Fibroblast of pulmonary artery (primary cell): ENCODE measurements at regions not wholly inside any gene's neighbourhood (a gene's known extent, or its start where the extent isn't known, plus 50 kb on each side); places are given as distances from the start of the nearest gene placed in this dataset.

Source experiments
- DNase-seq: peaks from one replicate; pipeline ENCODE4 v3.0.0-alpha.2; 2010; ENCODE audit warnings: low read depth
- H3K4me3 ChIP-seq: replicated peaks from 2 replicates; pipeline ENCODE4 v1.5.1; 2011; ENCODE audit warnings: low read depth, mild to moderate bottlenecking, control low read depth, low read length, moderate library complexity
- TF ChIP-seq, protein P1 (sequence below): IDR thresholded peaks from 2 replicates; pipeline ENCODE4 v1.5.1; 2011; ENCODE audit warnings: mild to moderate bottlenecking, control low read depth, low read length, inconsistent platforms; ENCODE audit errors: missing control alignments

DNA sequence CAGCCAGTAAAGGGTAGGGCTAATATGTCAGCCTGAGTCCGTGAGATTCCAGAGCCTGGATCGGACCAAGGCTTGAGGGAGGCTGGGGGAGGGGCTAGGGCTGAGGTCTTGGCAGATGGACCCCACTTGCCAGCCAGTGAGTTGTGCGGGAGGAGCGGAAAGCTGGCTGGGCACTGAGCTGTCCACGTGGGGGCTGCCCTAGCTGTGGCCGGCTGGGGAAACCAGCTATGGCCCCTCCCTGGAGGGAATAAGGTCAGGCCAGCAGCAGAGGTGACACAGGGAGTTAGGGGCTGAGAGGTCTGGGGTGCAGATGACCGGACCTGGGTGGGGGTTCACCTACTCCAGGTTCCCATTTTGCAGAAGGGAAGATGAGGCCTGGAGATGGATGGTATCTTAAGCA, 77.3 kb downstream of the UNCX start:
- no peak overlapping the region for H3K4me3 ChIP-seq
- no peak for DNase-seq
- TF ChIP-seq, protein P1, sequence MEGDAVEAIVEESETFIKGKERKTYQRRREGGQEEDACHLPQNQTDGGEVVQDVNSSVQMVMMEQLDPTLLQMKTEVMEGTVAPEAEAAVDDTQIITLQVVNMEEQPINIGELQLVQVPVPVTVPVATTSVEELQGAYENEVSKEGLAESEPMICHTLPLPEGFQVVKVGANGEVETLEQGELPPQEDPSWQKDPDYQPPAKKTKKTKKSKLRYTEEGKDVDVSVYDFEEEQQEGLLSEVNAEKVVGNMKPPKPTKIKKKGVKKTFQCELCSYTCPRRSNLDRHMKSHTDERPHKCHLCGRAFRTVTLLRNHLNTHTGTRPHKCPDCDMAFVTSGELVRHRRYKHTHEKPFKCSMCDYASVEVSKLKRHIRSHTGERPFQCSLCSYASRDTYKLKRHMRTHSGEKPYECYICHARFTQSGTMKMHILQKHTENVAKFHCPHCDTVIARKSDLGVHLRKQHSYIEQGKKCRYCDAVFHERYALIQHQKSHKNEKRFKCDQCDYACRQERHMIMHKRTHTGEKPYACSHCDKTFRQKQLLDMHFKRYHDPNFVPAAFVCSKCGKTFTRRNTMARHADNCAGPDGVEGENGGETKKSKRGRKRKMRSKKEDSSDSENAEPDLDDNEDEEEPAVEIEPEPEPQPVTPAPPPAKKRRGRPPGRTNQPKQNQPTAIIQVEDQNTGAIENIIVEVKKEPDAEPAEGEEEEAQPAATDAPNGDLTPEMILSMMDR = no peak

DNA sequence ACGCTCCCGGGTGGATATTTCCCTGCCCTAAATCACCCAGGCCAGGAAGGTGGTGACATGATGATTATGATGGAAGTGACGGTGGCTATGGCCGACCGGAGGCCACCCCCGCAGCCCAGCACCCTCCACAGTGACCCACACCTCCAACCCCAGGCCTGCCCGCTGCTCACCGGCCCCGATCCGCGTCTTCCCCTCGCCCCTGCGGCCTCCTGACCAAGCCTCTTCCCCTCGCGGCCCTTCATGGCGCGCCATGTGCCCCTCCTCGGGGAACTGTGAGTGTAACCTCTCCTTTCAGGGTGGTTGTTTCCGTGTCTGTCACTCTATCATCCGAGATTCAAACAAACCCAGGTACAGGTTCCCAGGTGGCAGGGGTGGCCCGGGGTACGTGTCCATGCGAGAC, 78.3 kb downstream of the UNCX start:
- TF ChIP-seq, protein P1 = no peak
- DNase-seq = no peak

DNA sequence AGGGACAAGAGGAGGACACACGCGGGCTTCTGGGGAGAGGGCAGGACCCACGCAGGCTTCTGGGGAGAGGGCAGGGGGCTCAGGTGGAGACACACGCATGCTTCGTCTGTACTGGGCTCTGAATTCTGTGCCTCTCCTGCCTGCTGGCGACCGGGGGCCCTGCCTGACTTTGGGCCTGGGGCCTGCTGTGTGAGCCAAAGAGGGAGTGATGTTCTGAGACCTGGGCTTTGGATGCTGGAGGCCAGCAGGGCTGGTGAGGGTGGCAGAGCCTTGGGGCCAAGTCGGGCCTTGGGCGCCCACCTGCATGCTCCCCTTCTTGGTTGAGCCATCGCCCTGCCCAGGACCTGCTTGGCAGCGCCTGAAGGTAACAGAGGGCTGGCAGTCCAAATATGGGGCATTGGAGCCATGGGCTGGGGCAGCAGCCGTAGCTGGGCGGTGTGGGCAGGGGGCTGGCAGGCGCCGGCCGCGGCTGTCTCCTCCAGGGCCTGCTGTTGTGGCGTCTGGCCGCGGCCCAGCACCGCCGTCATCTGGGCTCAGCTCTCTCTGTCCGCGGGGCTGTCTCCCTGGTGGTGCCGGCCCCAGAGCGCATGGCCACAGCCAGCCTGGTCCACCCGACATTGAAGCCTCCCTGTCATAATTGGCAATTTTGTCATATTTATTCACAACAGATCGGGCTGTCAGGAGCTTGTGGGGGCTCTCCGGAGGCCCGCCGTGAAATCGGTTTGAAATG, 78.9 kb downstream of the UNCX start:
- H3K4me3 ChIP-seq = no peak overlapping the region
- no peak for DNase-seq
- TF ChIP-seq, protein P1 = no peak

More for the DNA sequence above, 78.3 kb downstream of the UNCX start:
- no peak overlapping the region for H3K4me3 ChIP-seq

DNA sequence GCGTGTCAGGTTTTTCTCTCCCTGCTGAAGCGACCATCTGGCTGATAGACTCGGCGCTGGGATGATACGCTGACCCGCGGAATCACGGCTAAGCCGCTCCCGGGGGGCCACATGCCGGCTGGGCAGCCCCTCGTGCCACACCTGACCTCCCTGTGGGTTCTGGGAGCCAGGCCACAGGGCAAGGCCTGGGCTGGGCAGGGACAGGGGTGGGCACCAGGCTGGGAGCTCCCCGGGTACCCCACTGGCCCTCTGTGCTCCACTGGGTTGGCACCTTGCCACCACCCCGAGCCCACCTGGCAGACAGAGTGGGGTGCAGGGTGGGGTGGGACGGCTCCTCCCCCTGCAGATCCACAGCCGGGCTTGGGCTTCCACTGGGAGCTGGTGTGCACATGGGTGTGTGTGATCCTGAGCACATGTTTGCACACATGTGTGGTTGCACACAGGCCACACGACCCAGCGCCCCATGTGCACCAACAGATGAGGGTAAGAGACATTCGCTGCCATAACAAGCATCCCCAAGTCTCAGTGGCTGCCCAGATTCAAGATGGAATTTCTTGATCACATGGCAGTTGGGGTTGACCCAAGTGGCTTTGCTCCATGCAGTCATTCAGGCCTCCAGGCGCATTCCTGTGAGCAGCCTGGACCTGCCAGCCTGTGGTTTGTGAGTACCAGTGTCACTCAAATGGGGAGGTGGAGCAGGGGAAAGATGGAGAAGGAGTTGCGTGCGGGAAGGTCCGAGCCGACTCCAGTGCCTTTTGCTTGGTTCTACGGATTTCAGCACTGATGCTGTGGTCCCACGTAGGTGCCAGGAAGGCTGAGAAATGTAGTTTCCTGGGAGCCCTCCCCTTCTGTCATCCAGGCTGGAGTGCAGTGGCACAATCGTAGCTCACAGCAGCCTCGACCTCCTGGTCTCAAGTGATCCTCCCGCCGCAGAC, 79.7 kb downstream of the UNCX start:
- TF ChIP-seq, protein P1 = no peak
- no peak overlapping the region for H3K4me3 ChIP-seq
- DNase-seq = no peak

DNA sequence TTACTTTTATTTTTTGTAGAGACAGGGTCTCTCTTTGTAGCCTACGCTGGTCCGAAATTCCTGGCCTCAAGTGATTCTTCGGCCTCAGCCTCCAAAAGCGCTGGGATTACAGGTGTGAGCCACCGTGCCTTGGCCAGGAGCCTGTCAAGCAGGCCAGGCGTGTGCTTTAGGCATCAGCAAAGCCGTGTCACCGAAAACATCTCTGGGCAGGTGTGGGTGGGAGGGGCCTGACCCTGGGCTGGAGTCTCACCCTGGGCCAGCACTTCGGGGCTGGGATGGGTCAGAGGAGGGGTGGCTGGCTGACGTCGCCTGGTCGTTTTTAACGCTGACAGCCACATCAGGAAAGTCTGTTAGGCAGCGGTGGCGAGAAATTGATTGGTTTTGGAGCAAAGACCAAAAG, 80.9 kb downstream of the UNCX start:
- no peak overlapping the region for H3K4me3 ChIP-seq
- TF ChIP-seq, protein P1 = no peak
- DNase-seq = no peak

DNA sequence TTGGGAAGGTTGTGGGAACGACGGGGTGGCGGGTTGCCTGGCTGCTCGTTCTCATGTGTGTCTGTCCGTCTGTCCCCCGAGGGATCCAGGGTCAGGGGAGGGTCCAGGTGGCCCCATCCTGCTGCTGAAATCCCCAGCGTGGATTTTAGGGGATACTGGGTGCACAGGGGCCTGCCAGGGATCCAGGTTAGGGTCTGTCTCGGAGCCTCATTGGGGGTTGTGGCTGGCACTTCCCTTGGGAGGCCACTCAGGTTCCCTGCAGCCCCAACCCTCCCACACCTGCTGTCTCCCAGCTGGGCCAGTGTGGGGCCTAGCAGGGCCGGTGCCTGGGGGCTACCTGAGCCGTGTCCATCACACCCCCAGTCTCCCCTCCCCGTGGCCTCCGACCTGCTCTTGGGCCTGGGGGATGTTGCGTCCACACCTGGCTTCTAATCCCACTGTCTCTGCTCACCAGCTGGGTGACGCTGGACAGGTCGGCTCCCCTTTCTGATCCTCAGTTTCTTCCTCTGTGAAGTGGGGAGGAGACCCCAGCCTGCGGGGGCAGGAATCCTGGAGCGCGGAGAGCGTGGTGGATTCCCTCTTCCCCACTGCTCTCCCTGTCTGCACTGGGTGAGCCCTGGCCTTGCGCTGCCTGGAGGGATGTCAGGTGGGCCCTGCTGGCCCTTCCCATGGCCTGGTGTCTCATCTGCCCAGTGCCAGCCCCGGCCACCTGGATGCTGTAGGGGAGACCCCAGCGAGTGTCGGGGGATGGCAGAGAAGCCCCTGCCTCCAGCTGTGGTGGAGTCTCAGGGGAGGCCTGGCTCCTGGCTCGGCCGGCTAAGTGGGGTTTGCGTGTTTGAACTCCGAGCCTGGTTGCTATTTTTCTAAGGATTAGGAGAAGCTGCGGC, 81.6 kb downstream of the UNCX start:
- H3K4me3 ChIP-seq = no peak overlapping the region
- no peak for DNase-seq
- TF ChIP-seq, protein P1 = no peak
